Mesendoderm (in vitro differentiated cells): ENCODE measurements at regions not wholly inside any gene's neighbourhood (a gene's known extent, or its start where the extent isn't known, plus 50 kb on each side); places are given as distances from the start of the nearest gene placed in this dataset.
"Not testable (repeated sequence)": the region's sequence is repeated elsewhere in the genome, so short reads cannot be mapped to it uniquely, and the experiment has no call there.

ENCODE experiments used
- DNase-seq: peaks from one replicate; pipeline ENCODE4 v3.0.0; 2013
- H2AK5ac ChIP-seq: 2 replicates; pipeline ENCODE4 v1.6.1; 2013; ENCODE audit warnings: low read length, inconsistent platforms
- H2BK120ac ChIP-seq: 2 replicates; pipeline ENCODE4 v1.6.1; 2013; ENCODE audit warnings: low read depth, mild to moderate bottlenecking, low read length, moderate library complexity, mixed read lengths
- H2BK15ac ChIP-seq: replicated peaks from 2 replicates; pipeline ENCODE4 v1.6.1; 2013; ENCODE audit warnings: low read depth, mild to moderate bottlenecking, moderate library complexity
- H2BK5ac ChIP-seq: 2 replicates; pipeline ENCODE4 v1.6.1; 2013; ENCODE audit warnings: low read length, inconsistent platforms
- H3K18ac ChIP-seq: 2 replicates; pipeline ENCODE4 v1.6.1; 2013; ENCODE audit warnings: mild to moderate bottlenecking, low read length, mixed read lengths
- H3K23ac ChIP-seq: one replicate; pipeline ENCODE4 v1.6.1; 2013; ENCODE audit warnings: low read length
- H3K27ac ChIP-seq: 2 replicates; pipeline ENCODE4 v1.5.1; 2013; ENCODE audit warnings: low read depth, mild to moderate bottlenecking, inconsistent platforms, low read length, moderate library complexity
- H3K27me3 ChIP-seq: 2 replicates; pipeline ENCODE4 v1.6.1; 2013; ENCODE audit warnings: low read length, control low read depth, mild to moderate bottlenecking, inconsistent platforms; ENCODE audit not compliant: insufficient read depth, poor library complexity
- H3K36me3 ChIP-seq: 2 replicates; pipeline ENCODE4 v1.6.1; 2013; ENCODE audit warnings: low read length, inconsistent platforms; ENCODE audit not compliant: control insufficient read depth, insufficient read depth
- H3K4ac ChIP-seq: one replicate; pipeline ENCODE4 v1.6.1; 2013; ENCODE audit warnings: low read depth, mild to moderate bottlenecking, low read length, moderate library complexity
- H3K4me1 ChIP-seq: 2 replicates; pipeline ENCODE4 v1.6.1; 2013; ENCODE audit warnings: low read depth, low read length, inconsistent platforms; ENCODE audit not compliant: control insufficient read depth
- H3K4me2 ChIP-seq: 2 replicates; pipeline ENCODE4 v1.6.1; 2013; ENCODE audit warnings: low read length
- H3K4me3 ChIP-seq: 2 replicates; pipeline ENCODE4 v1.5.1; 2013; ENCODE audit warnings: mild to moderate bottlenecking, low read length
- H3K56ac ChIP-seq: one replicate; pipeline ENCODE4 v1.6.1; 2013; ENCODE audit warnings: low read length
- H3K79me1 ChIP-seq: 2 replicates; pipeline ENCODE4 v1.6.1; 2013; ENCODE audit warnings: low read length, inconsistent platforms
- H3K79me2 ChIP-seq: 2 replicates; pipeline ENCODE4 v1.6.1; 2013; ENCODE audit warnings: mild to moderate bottlenecking, low read length; ENCODE audit not compliant: control insufficient read depth, insufficient read depth
- H3K9ac ChIP-seq: 2 replicates; pipeline ENCODE4 v1.6.1; 2013; ENCODE audit warnings: low read length, inconsistent platforms
- H4K5ac ChIP-seq: one replicate; pipeline ENCODE4 v1.6.1; 2013; ENCODE audit warnings: low read length
- H4K8ac ChIP-seq: one replicate; pipeline ENCODE4 v1.6.1; 2013; ENCODE audit warnings: low read depth, mild to moderate bottlenecking, control low read depth, low read length, moderate library complexity
- WGBS: extraction: QIAGEN DNeasy Blood & Tissue Kit; methylation state at CpG from one replicate; pipeline ENCODE4 v1.1.7; 2013; ENCODE audit warnings: low lambda C conversion rate, missing lambda C conversion rate; ENCODE audit not compliant: insufficient coverage; ENCODE audit errors: extremely low coverage; 5-methylcytosine and 5-hydroxymethylcytosine counted together

- Histone ChIP-seq H4K8ac (no peak overlapping the region), H3K79me2 (no peaks in the 10 kb centered on the region), H2AK5ac (no peak overlapping the region), H3K4me1 (no peaks in the 10 kb centered on the region), H3K4ac (no peak overlapping the region), H3K23ac (no peak overlapping the region), H4K5ac (no peak overlapping the region), H3K4me3 (no peak overlapping the region), H3K36me3 (no peaks in the 10 kb centered on the region), H3K27me3 (no peaks in the 10 kb centered on the region), H2BK120ac (no peak overlapping the region), H2BK5ac (no peak overlapping the region), H3K9ac (no peak overlapping the region), H3K56ac (no peak overlapping the region), H2BK15ac (no peak overlapping the region), H3K79me1 (no peaks in the 10 kb centered on the region), H3K4me2 (no peak overlapping the region), H3K18ac (no peak overlapping the region), H3K27ac (no peak overlapping the region)
- peak; percentile 54 for DNase-seq
- WGBS, result no CpG with 5 or more reads among the region's 9 CpGs
Measured at GRCh38 chr17:33871720-33872540, 383.2 kb upstream of the CCL2 start.

- H3K4ac ChIP-seq, result no peak overlapping the region
- no peak overlapping the region for H2BK120ac ChIP-seq
- no peak overlapping the region for H3K4me2 ChIP-seq
- H3K9ac ChIP-seq, result no peak overlapping the region
- DNase-seq, result peak; percentile 30
- no peak overlapping the region for H3K18ac ChIP-seq
- no peaks in the 10 kb centered on the region for H3K79me2 ChIP-seq
- H3K27me3 ChIP-seq, result no peaks in the 10 kb centered on the region
- no peak overlapping the region for H2BK15ac ChIP-seq
- H3K4me1 ChIP-seq, result no peaks in the 10 kb centered on the region
- H3K27ac ChIP-seq, result no peak overlapping the region
- no peak overlapping the region for H4K8ac ChIP-seq
- H2BK5ac ChIP-seq, result no peak overlapping the region
- WGBS, result no CpG with 5 or more reads among the region's 2 CpGs
- H3K79me1 ChIP-seq, result no peaks in the 10 kb centered on the region
- H2AK5ac ChIP-seq, result no peak overlapping the region
- H3K56ac ChIP-seq, result no peak overlapping the region
- H3K36me3 ChIP-seq, result no peaks in the 10 kb centered on the region
- H3K4me3 ChIP-seq, result no peak overlapping the region
- H3K23ac ChIP-seq, result no peak overlapping the region
- no peak overlapping the region for H4K5ac ChIP-seq
Measured at GRCh38 chr17:33873201-33873617, 381.9 kb upstream of the CCL2 start.

- H3K56ac ChIP-seq, result no peak overlapping the region
- no peaks in the 10 kb centered on the region for H3K27me3 ChIP-seq
- no peak overlapping the region for H4K8ac ChIP-seq
- no peak overlapping the region for H4K5ac ChIP-seq
- no peak overlapping the region for H3K9ac ChIP-seq
- no peaks in the 10 kb centered on the region for H3K79me2 ChIP-seq
- no peak overlapping the region for H2BK5ac ChIP-seq
- H3K4me3 ChIP-seq, result no peak overlapping the region
- no peak overlapping the region for H2BK15ac ChIP-seq
- no peak overlapping the region for H2BK120ac ChIP-seq
- H3K23ac ChIP-seq, result no peak overlapping the region
- no peaks in the 10 kb centered on the region for H3K79me1 ChIP-seq
- no peak for DNase-seq
- H3K4me1 ChIP-seq, result no peaks in the 10 kb centered on the region
- no peak overlapping the region for H3K27ac ChIP-seq
- no peak overlapping the region for H3K4me2 ChIP-seq
- H2AK5ac ChIP-seq, result no peak overlapping the region
- H3K18ac ChIP-seq, result no peak overlapping the region
- no peaks in the 10 kb centered on the region for H3K36me3 ChIP-seq
- WGBS, result no CpG with 5 or more reads among the region's 2 CpGs
- no peak overlapping the region for H3K4ac ChIP-seq
Measured at GRCh38 chr17:33874617-33875060, 380.4 kb upstream of the CCL2 start.

GRCh38 chr17:33875973-33876372 is 379.1 kb upstream of the CCL2 start:
- Histone ChIP-seq H3K56ac (no peak overlapping the region), H4K5ac (no peak overlapping the region), H3K79me2 (no peaks in the 10 kb centered on the region), H3K4me2 (no peak overlapping the region), H3K36me3 (no peaks in the 10 kb centered on the region), H2BK120ac (no peak overlapping the region), H3K18ac (no peak overlapping the region), H3K79me1 (no peaks in the 10 kb centered on the region), H2BK5ac (no peak overlapping the region), H3K9ac (no peak overlapping the region), H2BK15ac (no peak overlapping the region), H3K4me1 (no peaks in the 10 kb centered on the region), H3K4me3 (no peak overlapping the region), H4K8ac (no peak overlapping the region), H3K27me3 (no peaks in the 10 kb centered on the region), H3K27ac (no peak overlapping the region), H3K23ac (no peak overlapping the region), H2AK5ac (no peak overlapping the region), H3K4ac (no peak overlapping the region)
- no CpG with 5 or more reads among the region's 5 CpGs for WGBS
- DNase-seq, result no peak

GRCh38 chr17:33882273-33882672 is 372.8 kb upstream of the CCL2 start:
- no CpG with 5 or more reads among the region's 2 CpGs for WGBS
- not testable (repeated sequence) for H3K4ac ChIP-seq, H4K5ac ChIP-seq, H2AK5ac ChIP-seq, H2BK15ac ChIP-seq, H3K4me2 ChIP-seq, H3K27ac ChIP-seq, H3K4me1 ChIP-seq, H2BK5ac ChIP-seq, H3K27me3 ChIP-seq, H3K18ac ChIP-seq, H4K8ac ChIP-seq, H3K79me1 ChIP-seq, DNase-seq, H3K79me2 ChIP-seq, H3K23ac ChIP-seq, H3K9ac ChIP-seq, H3K56ac ChIP-seq, H3K4me3 ChIP-seq, H2BK120ac ChIP-seq, H3K36me3 ChIP-seq

GRCh38 chr17:33882677-33883076 is 372.4 kb upstream of the CCL2 start:
- H3K56ac ChIP-seq, H4K5ac ChIP-seq, H3K27me3 ChIP-seq, H3K4me1 ChIP-seq, H3K4ac ChIP-seq, H3K4me3 ChIP-seq, H2BK15ac ChIP-seq, H3K79me2 ChIP-seq, H3K4me2 ChIP-seq, H4K8ac ChIP-seq, H3K23ac ChIP-seq, H3K18ac ChIP-seq, DNase-seq, H2AK5ac ChIP-seq, H3K36me3 ChIP-seq, H2BK5ac ChIP-seq, H3K9ac ChIP-seq, H3K79me1 ChIP-seq, H2BK120ac ChIP-seq, H3K27ac ChIP-seq: not testable (repeated sequence)
- no CpG with 5 or more reads among the region's 3 CpGs for WGBS
